GM12892 (cell line): ENCODE measurements at regions not wholly inside any gene's neighbourhood (a gene's known extent, or its start where the extent isn't known, plus 50 kb on each side); places are given as distances from the start of the nearest gene placed in this dataset.

ENCODE experiments used
- POLR2A ChIP-seq: IDR thresholded peaks from 2 replicates; pipeline ENCODE4 v1.6.1; 2011; ENCODE audit warnings: low read depth, low read length, control low read depth
- POLR2AphosphoS5 ChIP-seq: IDR thresholded peaks from 2 replicates; pipeline ENCODE4 v1.6.1; 2011; ENCODE audit warnings: low read depth, low read length, control low read depth

GRCh38 chr6:140382355-140382754 is 1007.9 kb upstream of the CITED2 start:
- TF ChIP-seq POLR2A (no peak), POLR2AphosphoS5 (no peak)
